Neural progenitor cell (in vitro differentiated cells): ENCODE measurements at regions not wholly inside any gene's neighbourhood (a gene's known extent, or its start where the extent isn't known, plus 50 kb on each side); places are given as distances from the start of the nearest gene placed in this dataset.

Experiments
- EZH2 ChIP-seq: fragments of 200-600 bp; sonication (generic); IDR thresholded peaks from 2 replicates; pipeline ENCODE4 v1.6.1; 2017; ENCODE audit warnings: antibody characterized with exemption, mild to moderate bottlenecking, moderate library complexity
- TF ChIP-seq, protein P1 (sequence below): fragments of 200-600 bp; sonication (generic); IDR thresholded peaks from 2 replicates; pipeline ENCODE4 v1.5.1; 2017; ENCODE audit warnings: antibody characterized with exemption, mild to moderate bottlenecking

- TF ChIP-seq, protein P1, sequence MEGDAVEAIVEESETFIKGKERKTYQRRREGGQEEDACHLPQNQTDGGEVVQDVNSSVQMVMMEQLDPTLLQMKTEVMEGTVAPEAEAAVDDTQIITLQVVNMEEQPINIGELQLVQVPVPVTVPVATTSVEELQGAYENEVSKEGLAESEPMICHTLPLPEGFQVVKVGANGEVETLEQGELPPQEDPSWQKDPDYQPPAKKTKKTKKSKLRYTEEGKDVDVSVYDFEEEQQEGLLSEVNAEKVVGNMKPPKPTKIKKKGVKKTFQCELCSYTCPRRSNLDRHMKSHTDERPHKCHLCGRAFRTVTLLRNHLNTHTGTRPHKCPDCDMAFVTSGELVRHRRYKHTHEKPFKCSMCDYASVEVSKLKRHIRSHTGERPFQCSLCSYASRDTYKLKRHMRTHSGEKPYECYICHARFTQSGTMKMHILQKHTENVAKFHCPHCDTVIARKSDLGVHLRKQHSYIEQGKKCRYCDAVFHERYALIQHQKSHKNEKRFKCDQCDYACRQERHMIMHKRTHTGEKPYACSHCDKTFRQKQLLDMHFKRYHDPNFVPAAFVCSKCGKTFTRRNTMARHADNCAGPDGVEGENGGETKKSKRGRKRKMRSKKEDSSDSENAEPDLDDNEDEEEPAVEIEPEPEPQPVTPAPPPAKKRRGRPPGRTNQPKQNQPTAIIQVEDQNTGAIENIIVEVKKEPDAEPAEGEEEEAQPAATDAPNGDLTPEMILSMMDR = no peak
- TF ChIP-seq EZH2 = no peak
These were observed 194.1 kb downstream of the NUAK1 start for GRCh38 chr12:105944628-105945027.
